Kasumi-1 (cell line): ENCODE measurements at regions not wholly inside any gene's neighbourhood (a gene's known extent, or its start where the extent isn't known, plus 50 kb on each side); places are given as distances from the start of the nearest gene placed in this dataset.
A peak's percentile ranks its signal among the peaks of the same experiment; 100 is the strongest.
"Not testable (repeated sequence)": the region's sequence is repeated elsewhere in the genome, so short reads cannot be mapped to it uniquely, and the experiment has no call there.

ENCODE experiments used
- DNase-seq, 2 experiments: peaks; one replicate each; lab custom pipeline; 2025; lab: John Stamatoyannopoulos, UW

DNA sequence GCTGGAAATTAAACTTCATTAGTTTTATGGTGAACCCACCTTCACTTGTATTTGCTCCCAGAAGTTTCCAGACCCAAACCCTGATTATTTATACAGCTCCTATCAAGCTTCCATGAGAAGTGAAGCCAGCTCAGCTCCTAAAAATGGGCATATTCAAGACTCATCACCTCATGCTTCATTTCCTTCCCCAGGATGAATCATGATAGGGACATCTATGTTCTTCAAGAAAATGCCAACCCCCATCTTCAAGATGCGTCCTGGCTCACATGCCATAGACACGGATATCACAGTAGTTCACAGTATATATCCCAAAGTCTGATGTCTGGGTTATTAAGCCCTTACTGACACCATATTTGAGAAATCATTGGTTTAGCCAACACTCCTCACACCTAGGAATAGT lies 217.6 kb downstream of the NPR3 start:
- no peak for DNase-seq

GRCh38 chr5:32931438-32931837 lies 220.3 kb downstream of the NPR3 start:
- not testable (repeated sequence) for DNase-seq

DNA sequence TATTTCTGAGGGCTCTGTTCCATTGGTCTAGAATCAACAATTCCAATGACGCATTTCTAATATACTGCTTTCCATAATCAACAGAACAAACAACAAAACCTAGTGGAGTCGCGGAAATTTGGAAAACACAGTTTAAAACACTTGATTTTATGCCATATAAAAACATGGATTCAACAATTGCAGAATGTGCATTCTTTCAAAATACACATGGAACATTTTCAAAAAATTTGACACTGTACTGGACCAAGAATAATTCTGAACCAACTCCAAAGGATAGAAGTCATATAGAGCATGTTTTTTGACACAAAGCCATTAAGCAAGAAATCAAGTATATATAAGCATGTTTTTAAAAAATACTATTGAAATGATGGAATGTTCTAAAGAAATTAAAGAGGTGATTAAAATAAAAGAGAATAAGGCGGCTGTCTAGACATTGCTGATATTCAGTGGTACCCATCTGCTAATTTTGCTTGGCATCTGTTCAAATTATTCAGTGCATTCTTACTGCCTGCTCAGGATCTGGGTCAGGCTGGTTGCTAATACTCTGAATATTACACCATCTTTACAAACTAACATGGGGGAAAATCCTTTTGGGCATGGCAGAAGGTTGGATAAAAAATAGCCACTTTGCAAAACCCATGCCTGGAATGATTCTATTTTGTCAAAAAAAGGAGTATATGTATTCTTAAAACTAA lies 221.3 kb downstream of the NPR3 start:
- DNase-seq: no peak

DNA sequence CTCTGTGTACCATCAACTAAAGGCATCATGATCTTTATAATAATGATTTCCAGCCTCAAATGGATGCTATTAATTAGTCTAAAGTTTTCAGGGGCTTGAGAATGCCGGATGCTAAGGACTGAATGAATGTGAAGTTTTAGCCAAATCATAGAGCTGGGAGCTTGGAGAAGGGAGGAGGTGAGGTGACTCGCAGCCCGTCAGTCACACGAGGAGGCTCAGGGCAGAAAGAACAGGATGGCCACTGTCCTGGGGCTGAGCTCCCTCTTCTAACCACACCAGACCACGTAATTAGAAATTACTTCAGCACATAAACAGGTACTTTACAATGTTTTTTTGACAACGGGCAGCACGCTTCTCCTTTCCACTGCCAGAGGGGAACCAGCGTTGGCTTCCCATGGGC lies 222.6 kb downstream of the NPR3 start:
- DNase-seq: no peak

DNA sequence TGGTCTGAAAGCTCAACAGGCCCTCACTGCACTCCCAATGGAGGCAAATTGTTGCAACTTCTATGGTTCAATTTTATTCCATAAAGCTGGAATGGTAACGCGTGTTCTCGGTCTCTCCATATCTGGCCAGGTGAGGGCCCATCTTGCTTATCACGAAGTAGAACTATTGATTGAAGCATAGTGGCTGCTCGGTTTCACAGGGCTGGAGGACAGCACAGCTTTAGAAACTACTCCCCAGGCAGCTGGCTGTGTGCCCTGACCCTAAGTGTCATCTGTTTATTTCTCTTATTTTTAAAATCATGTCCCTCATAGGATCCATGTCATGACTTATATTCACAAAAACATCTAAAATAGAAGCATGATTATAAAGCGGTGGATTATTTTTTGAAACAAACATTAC lies 223.4 kb downstream of the NPR3 start:
- no peak for DNase-seq

GRCh38 chr5:32935283-32935682 lies 224.2 kb downstream of the NPR3 start:
- DNase-seq: no peak

- DNase-seq: no peak
These were observed 225.2 kb downstream of the NPR3 start for GRCh38 chr5:32936329-32936728.

- DNase-seq: peak; percentile 39 to 40
These were observed 231.3 kb downstream of the NPR3 start for GRCh38 chr5:32942225-32942989.

DNA sequence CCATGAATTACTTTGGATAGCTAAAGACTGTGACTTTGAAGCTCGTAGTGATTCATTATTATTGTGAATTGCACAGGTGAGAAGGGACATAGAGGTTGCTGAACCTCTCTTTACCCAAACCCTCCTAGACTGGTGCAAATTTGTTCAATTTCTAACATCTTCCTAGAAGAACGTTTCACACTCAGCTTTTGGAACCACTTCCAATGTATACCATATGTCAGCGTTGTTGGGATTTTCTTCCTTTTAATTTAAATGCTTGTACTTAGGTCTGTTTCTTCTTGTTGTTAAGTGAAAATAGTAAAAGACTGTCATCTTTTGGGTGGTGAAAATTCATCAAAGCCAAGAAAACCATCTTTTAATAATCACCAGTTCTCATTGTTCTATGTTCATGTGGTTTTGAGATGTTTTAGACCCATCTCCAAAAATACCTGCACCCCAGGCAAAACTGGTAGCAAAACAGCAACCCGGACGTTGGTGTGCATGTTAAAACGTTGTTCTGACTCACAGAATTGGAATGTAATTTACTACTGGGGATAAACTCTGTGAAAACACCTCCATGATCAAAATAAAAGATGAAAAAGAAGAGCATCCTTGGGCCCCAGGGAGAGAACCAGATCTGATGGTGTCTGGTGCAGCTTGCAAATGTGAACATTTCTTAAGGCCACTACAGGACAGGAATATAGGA lies 238.3 kb downstream of the NPR3 start:
- no peak for DNase-seq

DNA sequence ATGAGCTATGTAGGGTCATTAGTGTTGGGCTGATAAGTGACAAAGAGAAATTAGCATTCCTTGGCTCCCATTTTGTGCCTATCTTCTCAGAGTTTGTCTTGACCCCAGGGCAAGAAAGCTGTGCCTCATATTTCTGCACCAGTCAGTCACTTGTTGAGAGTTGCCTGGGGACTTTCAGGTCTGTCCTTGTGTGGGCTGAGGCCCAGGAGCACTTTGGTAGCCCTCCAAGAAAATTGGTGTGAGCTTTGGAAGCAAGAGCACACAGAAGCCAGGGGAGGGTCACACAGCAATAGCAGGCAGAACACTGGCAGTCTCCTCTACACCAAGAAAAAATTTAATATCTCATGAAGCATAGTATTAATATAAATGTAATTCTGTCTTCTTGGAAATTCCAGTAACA lies 239.9 kb downstream of the NPR3 start:
- DNase-seq: no peak

DNA sequence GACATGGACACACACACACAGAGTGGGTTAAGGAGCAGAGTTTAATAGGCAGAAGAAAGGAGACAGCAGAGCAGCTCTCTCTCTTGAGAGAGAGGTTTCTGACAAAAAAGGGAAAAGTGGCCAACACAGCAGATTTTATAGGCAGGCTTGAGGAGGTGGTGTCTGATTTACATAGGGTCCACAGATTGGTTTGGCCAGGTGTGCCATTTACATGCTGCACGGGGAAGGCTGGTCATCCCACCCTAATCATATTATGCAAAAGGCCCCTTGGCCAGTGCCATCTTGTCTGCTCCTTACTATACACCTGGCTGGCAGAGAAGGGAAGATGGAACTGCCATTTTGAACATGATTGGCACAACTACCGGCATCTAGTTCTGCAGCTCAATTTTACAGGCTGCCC lies 240.8 kb downstream of the NPR3 start:
- DNase-seq: no peak

DNA sequence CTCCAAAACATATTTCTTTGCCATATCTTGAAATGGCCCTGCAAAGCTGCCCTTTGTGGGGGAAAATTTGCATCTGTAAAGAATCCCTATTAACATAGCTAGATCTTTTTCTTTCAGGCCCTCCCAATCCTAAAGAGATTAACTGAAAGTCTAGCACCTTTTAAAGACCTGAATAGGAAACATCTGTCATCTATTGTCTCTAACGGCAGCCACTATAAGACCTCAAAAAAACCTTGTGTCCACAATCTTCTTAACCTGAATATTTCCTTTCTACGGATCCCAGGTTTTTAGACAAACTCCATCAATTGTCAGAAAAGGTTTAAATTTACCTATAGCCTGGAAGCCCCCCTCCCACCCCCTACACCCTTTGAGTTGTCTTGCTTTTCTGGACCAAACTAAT lies 241.3 kb downstream of the NPR3 start:
- DNase-seq: not testable (repeated sequence)

DNA sequence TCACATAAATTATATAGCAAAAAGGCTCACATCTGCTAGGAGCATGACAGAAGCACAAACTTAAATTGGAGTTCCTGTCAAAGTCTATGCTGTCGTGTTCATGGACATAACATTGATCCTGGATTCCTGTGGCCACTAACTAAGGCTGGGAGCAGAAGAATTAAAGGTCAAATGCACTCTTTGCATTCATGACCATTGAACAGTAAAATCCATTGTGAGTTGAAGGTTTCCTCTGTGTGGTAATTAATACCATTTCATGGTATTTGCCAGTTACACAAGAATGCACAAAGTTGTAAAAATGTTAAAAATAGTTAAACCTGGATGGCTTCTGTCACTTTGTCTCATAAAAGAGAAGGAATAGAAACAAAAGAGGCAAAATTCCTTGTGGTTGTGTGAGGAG lies 242.6 kb downstream of the NPR3 start:
- DNase-seq: no peak

- DNase-seq: no peak
These were observed 244.7 kb downstream of the NPR3 start for GRCh38 chr5:32955814-32956213.

DNA sequence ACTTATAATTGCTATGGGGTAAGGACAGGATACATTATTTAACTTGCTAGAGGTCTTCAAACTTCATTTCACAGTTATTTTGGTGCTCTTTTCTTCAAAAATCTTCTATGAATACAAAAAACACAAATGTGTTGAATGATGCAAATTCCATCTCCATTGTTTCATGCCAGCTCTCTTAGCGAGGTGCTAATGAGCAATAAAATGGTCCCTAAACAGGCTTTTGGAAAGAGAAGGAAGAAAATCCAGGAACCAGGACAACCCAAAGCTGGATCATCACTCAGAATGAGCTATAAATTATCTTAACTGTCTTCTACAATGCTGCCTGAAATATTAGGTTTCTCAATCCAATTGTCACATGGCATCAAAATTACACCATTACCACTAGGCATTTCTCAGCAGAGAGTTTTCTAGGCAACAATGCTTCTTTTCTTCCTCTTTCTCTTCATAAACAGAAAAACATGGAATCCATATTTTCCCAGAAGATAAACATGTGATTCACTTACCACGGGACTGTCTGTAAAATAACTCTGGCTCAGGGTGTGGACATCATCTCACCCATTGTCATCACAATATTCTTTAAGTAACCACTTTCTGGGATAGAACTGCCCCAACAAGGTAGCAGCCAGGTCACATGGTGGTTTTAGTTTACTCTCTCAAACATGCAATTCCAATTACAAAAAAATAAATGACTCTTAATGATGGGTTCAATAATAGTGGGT lies 249.4 kb downstream of the NPR3 start:
- DNase-seq: no peak

- DNase-seq: no peak
These were observed 249.9 kb downstream of the NPR3 start for GRCh38 chr5:32961059-32961415.

GRCh38 chr5:32964261-32964660 lies 253.1 kb downstream of the NPR3 start:
- DNase-seq: no peak

DNA sequence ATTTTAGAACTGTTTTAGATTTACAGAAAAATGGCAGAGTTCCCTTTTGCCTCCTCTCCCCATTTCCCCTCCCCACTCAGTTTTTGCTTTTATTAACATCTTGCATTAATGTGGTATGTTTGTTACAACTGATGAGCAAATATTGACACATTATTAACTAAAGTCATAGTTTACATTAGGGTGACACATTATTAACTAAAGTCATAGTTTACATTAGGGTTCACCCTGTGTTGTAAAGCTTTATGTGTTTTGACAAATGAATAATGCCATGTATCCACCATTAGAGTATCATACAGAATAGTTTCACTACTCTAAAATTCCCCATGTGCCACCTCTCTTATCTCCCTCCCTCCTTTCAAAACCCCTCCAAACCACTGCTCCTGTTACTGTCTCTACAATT lies 262.5 kb downstream of the NPR3 start:
- DNase-seq: no peak

- no peak for DNase-seq
These were observed 264.7 kb downstream of the NPR3 start for GRCh38 chr5:32975656-32976375.

DNA sequence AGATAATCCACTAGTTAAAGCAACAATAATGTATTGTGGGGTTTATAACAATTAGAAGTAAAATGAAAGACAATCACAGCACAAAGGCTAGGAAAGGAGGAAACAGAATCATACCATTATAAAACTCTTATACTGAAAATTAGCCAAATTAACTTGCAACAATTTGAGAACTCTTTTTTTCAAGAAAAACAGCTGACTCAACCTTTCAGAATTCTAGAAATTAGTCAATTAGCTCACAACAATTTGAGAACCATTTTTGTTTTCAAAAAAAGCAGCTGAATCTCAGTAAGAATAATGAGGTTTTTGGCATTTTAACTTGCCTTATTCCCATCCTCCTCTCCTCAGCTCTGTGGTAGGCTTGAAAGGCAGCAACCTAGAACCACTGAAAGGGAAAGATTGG lies 269.9 kb downstream of the NPR3 start:
- no peak for DNase-seq

- no peak for DNase-seq
These were observed 273.9 kb downstream of the NPR3 start for GRCh38 chr5:32984851-32985610.
